ENCODE measurements at regions not wholly inside any gene's neighbourhood (a gene's known extent, or its start where the extent isn't known, plus 50 kb on each side); places are given as distances from the start of the nearest gene placed in this dataset.

- no peak overlapping the region for H3K27ac ChIP-seq (ENCODE audit: low read depth in 2 of 2, low read length in 2 of 2)
- H3K9ac ChIP-seq (ENCODE audit: low read depth in 1 of 2, low read length in 2 of 2) = no peak overlapping the region
- H3K4me1 ChIP-seq (ENCODE audit: control insufficient read depth in 2 of 2, insufficient read depth in 2 of 2, low read length in 2 of 2) = no peaks in the 10 kb centered on the region
- H3K4me3 ChIP-seq (ENCODE audit: low read length in 2 of 2) = no peak overlapping the region
- no peaks in the 10 kb centered on the region for H3K27me3 ChIP-seq (ENCODE audit: control insufficient read depth in 2 of 2, insufficient read depth in 2 of 2, low read length in 2 of 2)
- H3K9me3 ChIP-seq (ENCODE audit: control insufficient read depth in 2 of 2, low read length in 2 of 2) = no peaks in the 10 kb centered on the region
- no peaks in the 10 kb centered on the region for H3K36me3 ChIP-seq (ENCODE audit: control insufficient read depth in 2 of 2, insufficient read depth in 2 of 2, low read length in 2 of 2)
Measured at GRCh38 chr16:56140645-56141044, 50.6 kb upstream of the GNAO1 start.

- Histone ChIP-seq H3K27me3 (ENCODE audit: control insufficient read depth in 2 of 2, insufficient read depth in 2 of 2, low read length in 2 of 2) (no peaks in the 10 kb centered on the region), H3K27ac (ENCODE audit: low read depth in 2 of 2, low read length in 2 of 2) (no peak overlapping the region), H3K36me3 (ENCODE audit: control insufficient read depth in 2 of 2, insufficient read depth in 2 of 2, low read length in 2 of 2) (no peaks in the 10 kb centered on the region), H3K9me3 (ENCODE audit: control insufficient read depth in 2 of 2, low read length in 2 of 2) (no peaks in the 10 kb centered on the region), H3K4me3 (ENCODE audit: low read length in 2 of 2) (no peak overlapping the region), H3K9ac (ENCODE audit: low read depth in 1 of 2, low read length in 2 of 2) (no peak overlapping the region), H3K4me1 (ENCODE audit: control insufficient read depth in 2 of 2, insufficient read depth in 2 of 2, low read length in 2 of 2) (no peaks in the 10 kb centered on the region)
Measured at GRCh38 chr16:56137269-56137668, 54.0 kb upstream of the GNAO1 start.

- no peaks in the 10 kb centered on the region for H3K27me3 ChIP-seq (ENCODE audit: control insufficient read depth in 2 of 2, insufficient read depth in 2 of 2, low read length in 2 of 2)
- no peak overlapping the region for H3K4me3 ChIP-seq (ENCODE audit: low read length in 2 of 2)
- no peaks in the 10 kb centered on the region for H3K9me3 ChIP-seq (ENCODE audit: control insufficient read depth in 2 of 2, low read length in 2 of 2)
- H3K36me3 ChIP-seq (ENCODE audit: control insufficient read depth in 2 of 2, insufficient read depth in 2 of 2, low read length in 2 of 2) = no peaks in the 10 kb centered on the region
- no peak overlapping the region for H3K27ac ChIP-seq (ENCODE audit: low read depth in 2 of 2, low read length in 2 of 2)
- H3K9ac ChIP-seq (ENCODE audit: low read depth in 1 of 2, low read length in 2 of 2) = no peak overlapping the region
- no peaks in the 10 kb centered on the region for H3K4me1 ChIP-seq (ENCODE audit: control insufficient read depth in 2 of 2, insufficient read depth in 2 of 2, low read length in 2 of 2)
Measured at GRCh38 chr16:56136256-56136655, 55.0 kb upstream of the GNAO1 start.

- Histone ChIP-seq H3K27ac (ENCODE audit: low read depth in 2 of 2, low read length in 2 of 2) (no peak overlapping the region), H3K4me3 (ENCODE audit: low read length in 2 of 2) (no peak overlapping the region), H3K4me1 (ENCODE audit: control insufficient read depth in 2 of 2, insufficient read depth in 2 of 2, low read length in 2 of 2) (no peaks in the 10 kb centered on the region), H3K36me3 (ENCODE audit: control insufficient read depth in 2 of 2, insufficient read depth in 2 of 2, low read length in 2 of 2) (no peaks in the 10 kb centered on the region), H3K9ac (ENCODE audit: low read depth in 1 of 2, low read length in 2 of 2) (no peak overlapping the region), H3K27me3 (ENCODE audit: control insufficient read depth in 2 of 2, insufficient read depth in 2 of 2, low read length in 2 of 2) (no peaks in the 10 kb centered on the region), H3K9me3 (ENCODE audit: control insufficient read depth in 2 of 2, low read length in 2 of 2) (no peaks in the 10 kb centered on the region)
Measured at GRCh38 chr16:56134790-56135189, 56.5 kb upstream of the GNAO1 start.

GRCh38 chr16:56125922-56126321 is 65.4 kb upstream of the GNAO1 start:
- H3K4me1 ChIP-seq (ENCODE audit: control insufficient read depth in 2 of 2, insufficient read depth in 2 of 2, low read length in 2 of 2) = no peaks in the 10 kb centered on the region
- no peaks in the 10 kb centered on the region for H3K36me3 ChIP-seq (ENCODE audit: control insufficient read depth in 2 of 2, insufficient read depth in 2 of 2, low read length in 2 of 2)
- no peak overlapping the region for H3K4me3 ChIP-seq (ENCODE audit: low read length in 2 of 2)
- H3K27ac ChIP-seq (ENCODE audit: low read depth in 2 of 2, low read length in 2 of 2) = no peak overlapping the region
- H3K9ac ChIP-seq (ENCODE audit: low read depth in 1 of 2, low read length in 2 of 2) = no peak overlapping the region
- no peaks in the 10 kb centered on the region for H3K9me3 ChIP-seq (ENCODE audit: control insufficient read depth in 2 of 2, low read length in 2 of 2)
- no peaks in the 10 kb centered on the region for H3K27me3 ChIP-seq (ENCODE audit: control insufficient read depth in 2 of 2, insufficient read depth in 2 of 2, low read length in 2 of 2)

GRCh38 chr16:56122251-56122650 is 69.0 kb upstream of the GNAO1 start:
- Histone ChIP-seq H3K36me3 (ENCODE audit: control insufficient read depth in 2 of 2, insufficient read depth in 2 of 2, low read length in 2 of 2) (no peaks in the 10 kb centered on the region), H3K27me3 (ENCODE audit: control insufficient read depth in 2 of 2, insufficient read depth in 2 of 2, low read length in 2 of 2) (no peaks in the 10 kb centered on the region), H3K4me1 (ENCODE audit: control insufficient read depth in 2 of 2, insufficient read depth in 2 of 2, low read length in 2 of 2) (no peaks in the 10 kb centered on the region), H3K27ac (ENCODE audit: low read depth in 2 of 2, low read length in 2 of 2) (no peak overlapping the region), H3K9ac (ENCODE audit: low read depth in 1 of 2, low read length in 2 of 2) (no peak overlapping the region), H3K9me3 (ENCODE audit: control insufficient read depth in 2 of 2, low read length in 2 of 2) (no peaks in the 10 kb centered on the region), H3K4me3 (ENCODE audit: low read length in 2 of 2) (no peak overlapping the region)

GRCh38 chr16:56121156-56121500 is 70.2 kb upstream of the GNAO1 start:
- Histone ChIP-seq H3K36me3 (ENCODE audit: control insufficient read depth in 2 of 2, insufficient read depth in 2 of 2, low read length in 2 of 2) (no peaks in the 10 kb centered on the region), H3K4me1 (ENCODE audit: control insufficient read depth in 2 of 2, insufficient read depth in 2 of 2, low read length in 2 of 2) (no peaks in the 10 kb centered on the region), H3K9me3 (ENCODE audit: control insufficient read depth in 2 of 2, low read length in 2 of 2) (no peaks in the 10 kb centered on the region)

GRCh38 chr16:56120447-56121155 is 70.7 kb upstream of the GNAO1 start:
- Histone ChIP-seq H3K27ac (ENCODE audit: low read depth in 2 of 2, low read length in 2 of 2) (no peak overlapping the region), H3K4me3 (ENCODE audit: low read length in 2 of 2) (no peak overlapping the region), H3K4me1 (ENCODE audit: control insufficient read depth in 2 of 2, insufficient read depth in 2 of 2, low read length in 2 of 2) (no peaks in the 10 kb centered on the region), H3K27me3 (ENCODE audit: control insufficient read depth in 2 of 2, insufficient read depth in 2 of 2, low read length in 2 of 2) (no peaks in the 10 kb centered on the region), H3K9me3 (ENCODE audit: control insufficient read depth in 2 of 2, low read length in 2 of 2) (no peaks in the 10 kb centered on the region), H3K9ac (ENCODE audit: low read depth in 1 of 2, low read length in 2 of 2) (no peak overlapping the region), H3K36me3 (ENCODE audit: control insufficient read depth in 2 of 2, insufficient read depth in 2 of 2, low read length in 2 of 2) (no peaks in the 10 kb centered on the region)

More at GRCh38 chr16:56121156-56121500, 70.2 kb upstream of the GNAO1 start:
- H3K4me3 ChIP-seq (ENCODE audit: low read length in 2 of 2) = no peak overlapping the region
- no peak overlapping the region for H3K27ac ChIP-seq (ENCODE audit: low read depth in 2 of 2, low read length in 2 of 2)
- no peaks in the 10 kb centered on the region for H3K27me3 ChIP-seq (ENCODE audit: control insufficient read depth in 2 of 2, insufficient read depth in 2 of 2, low read length in 2 of 2)
- no peak overlapping the region for H3K9ac ChIP-seq (ENCODE audit: low read depth in 1 of 2, low read length in 2 of 2)

GRCh38 chr16:56119133-56119532 is 72.2 kb upstream of the GNAO1 start:
- Histone ChIP-seq H3K27ac (ENCODE audit: low read depth in 2 of 2, low read length in 2 of 2) (no peak overlapping the region), H3K9me3 (ENCODE audit: control insufficient read depth in 2 of 2, low read length in 2 of 2) (no peaks in the 10 kb centered on the region), H3K4me3 (ENCODE audit: low read length in 2 of 2) (no peak overlapping the region), H3K9ac (ENCODE audit: low read depth in 1 of 2, low read length in 2 of 2) (no peak overlapping the region), H3K4me1 (ENCODE audit: control insufficient read depth in 2 of 2, insufficient read depth in 2 of 2, low read length in 2 of 2) (no peaks in the 10 kb centered on the region), H3K27me3 (ENCODE audit: control insufficient read depth in 2 of 2, insufficient read depth in 2 of 2, low read length in 2 of 2) (no peaks in the 10 kb centered on the region), H3K36me3 (ENCODE audit: control insufficient read depth in 2 of 2, insufficient read depth in 2 of 2, low read length in 2 of 2) (no peaks in the 10 kb centered on the region)

- H3K9ac ChIP-seq (ENCODE audit: low read depth in 1 of 2, low read length in 2 of 2) = no peak overlapping the region
- no peaks in the 10 kb centered on the region for H3K9me3 ChIP-seq (ENCODE audit: control insufficient read depth in 2 of 2, low read length in 2 of 2)
- no peak overlapping the region for H3K4me3 ChIP-seq (ENCODE audit: low read length in 2 of 2)
- H3K4me1 ChIP-seq (ENCODE audit: control insufficient read depth in 2 of 2, insufficient read depth in 2 of 2, low read length in 2 of 2) = no peaks in the 10 kb centered on the region
- no peaks in the 10 kb centered on the region for H3K36me3 ChIP-seq (ENCODE audit: control insufficient read depth in 2 of 2, insufficient read depth in 2 of 2, low read length in 2 of 2)
- H3K27me3 ChIP-seq (ENCODE audit: control insufficient read depth in 2 of 2, insufficient read depth in 2 of 2, low read length in 2 of 2) = no peaks in the 10 kb centered on the region
- no peak overlapping the region for H3K27ac ChIP-seq (ENCODE audit: low read depth in 2 of 2, low read length in 2 of 2)
Measured at GRCh38 chr16:56116577-56116964, 74.7 kb upstream of the GNAO1 start.

Data from mucosa of rectum (tissue), 2 donors.